ENCODE measurements at regions not wholly inside any gene's neighbourhood (a gene's known extent, or its start where the extent isn't known, plus 50 kb on each side); places are given as distances from the start of the nearest gene placed in this dataset.

DNA sequence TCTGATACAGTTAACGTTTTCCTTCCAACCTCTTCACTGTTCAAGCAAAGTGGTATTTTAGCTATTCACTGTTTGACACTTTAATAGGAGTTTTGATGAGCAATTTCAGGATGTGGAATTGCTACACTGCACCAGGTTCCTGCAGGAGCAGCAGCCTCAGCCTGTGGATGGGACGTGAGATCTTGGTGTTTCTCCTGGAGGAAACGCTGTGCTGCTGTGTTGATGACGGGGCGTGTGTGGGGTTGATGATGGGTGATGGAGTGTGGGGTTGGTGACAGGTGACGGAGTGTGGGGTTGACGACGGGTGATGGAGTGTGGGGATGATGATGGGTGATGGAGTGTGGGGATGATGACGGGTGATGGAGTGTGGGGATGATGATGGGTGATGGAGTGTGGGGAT, 98.9 kb downstream of the RTP5 start:
- TF ChIP-seq TCF7L2 (IDR thresholded peaks at IDR 0.05; ENCODE audit: borderline replicate concordance, extremely low read depth, insufficient read depth, insufficient read length), result no peak
- TF ChIP-seq, protein P1, sequence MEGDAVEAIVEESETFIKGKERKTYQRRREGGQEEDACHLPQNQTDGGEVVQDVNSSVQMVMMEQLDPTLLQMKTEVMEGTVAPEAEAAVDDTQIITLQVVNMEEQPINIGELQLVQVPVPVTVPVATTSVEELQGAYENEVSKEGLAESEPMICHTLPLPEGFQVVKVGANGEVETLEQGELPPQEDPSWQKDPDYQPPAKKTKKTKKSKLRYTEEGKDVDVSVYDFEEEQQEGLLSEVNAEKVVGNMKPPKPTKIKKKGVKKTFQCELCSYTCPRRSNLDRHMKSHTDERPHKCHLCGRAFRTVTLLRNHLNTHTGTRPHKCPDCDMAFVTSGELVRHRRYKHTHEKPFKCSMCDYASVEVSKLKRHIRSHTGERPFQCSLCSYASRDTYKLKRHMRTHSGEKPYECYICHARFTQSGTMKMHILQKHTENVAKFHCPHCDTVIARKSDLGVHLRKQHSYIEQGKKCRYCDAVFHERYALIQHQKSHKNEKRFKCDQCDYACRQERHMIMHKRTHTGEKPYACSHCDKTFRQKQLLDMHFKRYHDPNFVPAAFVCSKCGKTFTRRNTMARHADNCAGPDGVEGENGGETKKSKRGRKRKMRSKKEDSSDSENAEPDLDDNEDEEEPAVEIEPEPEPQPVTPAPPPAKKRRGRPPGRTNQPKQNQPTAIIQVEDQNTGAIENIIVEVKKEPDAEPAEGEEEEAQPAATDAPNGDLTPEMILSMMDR (IDR thresholded peaks at IDR 0.05 in 2 of 3, conservative IDR thresholded peaks at IDR 0.05 in 1 of 3; ENCODE audit: borderline replicate concordance in 1 of 3, insufficient read depth in 1 of 3, low read depth in 2 of 3, low read length in 2 of 3), result no peak
- TF ChIP-seq, protein P2, sequence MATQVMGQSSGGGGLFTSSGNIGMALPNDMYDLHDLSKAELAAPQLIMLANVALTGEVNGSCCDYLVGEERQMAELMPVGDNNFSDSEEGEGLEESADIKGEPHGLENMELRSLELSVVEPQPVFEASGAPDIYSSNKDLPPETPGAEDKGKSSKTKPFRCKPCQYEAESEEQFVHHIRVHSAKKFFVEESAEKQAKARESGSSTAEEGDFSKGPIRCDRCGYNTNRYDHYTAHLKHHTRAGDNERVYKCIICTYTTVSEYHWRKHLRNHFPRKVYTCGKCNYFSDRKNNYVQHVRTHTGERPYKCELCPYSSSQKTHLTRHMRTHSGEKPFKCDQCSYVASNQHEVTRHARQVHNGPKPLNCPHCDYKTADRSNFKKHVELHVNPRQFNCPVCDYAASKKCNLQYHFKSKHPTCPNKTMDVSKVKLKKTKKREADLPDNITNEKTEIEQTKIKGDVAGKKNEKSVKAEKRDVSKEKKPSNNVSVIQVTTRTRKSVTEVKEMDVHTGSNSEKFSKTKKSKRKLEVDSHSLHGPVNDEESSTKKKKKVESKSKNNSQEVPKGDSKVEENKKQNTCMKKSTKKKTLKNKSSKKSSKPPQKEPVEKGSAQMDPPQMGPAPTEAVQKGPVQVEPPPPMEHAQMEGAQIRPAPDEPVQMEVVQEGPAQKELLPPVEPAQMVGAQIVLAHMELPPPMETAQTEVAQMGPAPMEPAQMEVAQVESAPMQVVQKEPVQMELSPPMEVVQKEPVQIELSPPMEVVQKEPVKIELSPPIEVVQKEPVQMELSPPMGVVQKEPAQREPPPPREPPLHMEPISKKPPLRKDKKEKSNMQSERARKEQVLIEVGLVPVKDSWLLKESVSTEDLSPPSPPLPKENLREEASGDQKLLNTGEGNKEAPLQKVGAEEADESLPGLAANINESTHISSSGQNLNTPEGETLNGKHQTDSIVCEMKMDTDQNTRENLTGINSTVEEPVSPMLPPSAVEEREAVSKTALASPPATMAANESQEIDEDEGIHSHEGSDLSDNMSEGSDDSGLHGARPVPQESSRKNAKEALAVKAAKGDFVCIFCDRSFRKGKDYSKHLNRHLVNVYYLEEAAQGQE (IDR thresholded peaks at IDR 0.05; ENCODE audit: low read depth), result no peak
- TF ChIP-seq POLR2AphosphoS5 (IDR thresholded peaks at IDR 0.05; ENCODE audit: low read depth, low read length), result no peak
- no peak for TF ChIP-seq ZNF274 (IDR thresholded peaks at IDR 0.05; ENCODE audit: low read depth, low read length)
- no peak for TF ChIP-seq EZH2phosphoT487 (IDR thresholded peaks at IDR 0.05; ENCODE audit: borderline replicate concordance)
- no peak for TF ChIP-seq POLR2A (IDR thresholded peaks at IDR 0.05; ENCODE audit: borderline replicate concordance, extremely low read depth, insufficient read depth, insufficient read length)
- TF ChIP-seq ELF1 (IDR thresholded peaks at IDR 0.05; ENCODE audit: borderline replicate concordance, low read depth), result no peak
